IgD-negative memory B cell (primary cell): ENCODE measurements at regions not wholly inside any gene's neighbourhood (a gene's known extent, or its start where the extent isn't known, plus 50 kb on each side); places are given as distances from the start of the nearest gene placed in this dataset.
"Not testable (repeated sequence)": the region's sequence is repeated elsewhere in the genome, so short reads cannot be mapped to it uniquely, and the experiment has no call there.

Experiments
- H3K27ac Mint-ChIP-seq, 3 donors: one replicate each; pipeline ENCODE4 v1.8.0; 2020 to 2022; ENCODE audit warnings: mild to moderate bottlenecking in 3 of 3, mixed read lengths in 3 of 3, moderate library complexity in 1 of 3
- H3K27me3 Mint-ChIP-seq: one replicate; pipeline ENCODE4 v1.8.0; 2021; ENCODE audit warnings: mixed read lengths
- H3K36me3 Mint-ChIP-seq: one replicate; pipeline ENCODE4 v1.8.0; 2020; ENCODE audit warnings: mild to moderate bottlenecking, mixed read lengths
- H3K4me1 Mint-ChIP-seq, 3 donors: one replicate each; pipeline ENCODE4 v1.8.0; 2020 to 2022; ENCODE audit warnings: mixed read lengths in 3 of 3, mild to moderate bottlenecking in 1 of 3
- H3K4me3 Mint-ChIP-seq, 4 donors: one replicate each; pipeline ENCODE4 v1.8.0; 2020 to 2022; ENCODE audit warnings: mild to moderate bottlenecking in 4 of 4, mixed read lengths in 4 of 4, moderate library complexity in 3 of 4
- H3K9me3 Mint-ChIP-seq, 3 donors: one replicate each; pipeline ENCODE4 v1.8.0; 2020 to 2021; ENCODE audit warnings: mixed read lengths in 3 of 3, mild to moderate bottlenecking in 1 of 3

- H3K36me3 Mint-ChIP-seq, result no peaks in the 10 kb centered on the region
- no peaks in the 10 kb centered on the region for H3K4me1 Mint-ChIP-seq
- no peak overlapping the region for H3K27ac Mint-ChIP-seq
- no peaks in the 10 kb centered on the region for H3K27me3 Mint-ChIP-seq
- H3K9me3 Mint-ChIP-seq, result peaks cover 0 to 2% (median 0%) of the 10 kb centered on the region in 3 donors
- H3K4me3 Mint-ChIP-seq, result no peak overlapping the region
These were observed 167.1 kb downstream of the OXSM start for GRCh38 chr3:25957026-25957425.

DNA sequence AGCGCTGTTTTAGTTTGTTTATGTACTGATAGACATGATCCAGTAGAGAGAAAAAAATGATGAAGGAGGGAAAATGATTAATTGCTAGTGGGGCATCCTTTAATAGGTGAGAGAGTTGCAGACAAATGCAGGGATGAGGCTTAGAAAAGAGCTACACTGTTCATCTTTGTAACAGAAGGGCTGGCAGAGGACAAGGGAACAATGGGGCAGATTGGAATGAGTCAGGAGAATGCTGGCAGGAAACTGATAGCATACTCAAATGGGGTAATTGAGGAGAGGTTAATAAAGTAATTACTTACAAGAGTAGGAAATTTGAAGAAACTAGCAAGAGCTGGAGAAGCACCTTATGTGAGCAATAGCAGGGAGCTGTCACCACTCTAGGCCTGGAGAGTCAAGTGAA is 170.9 kb downstream of the OXSM start:
- Mint-ChIP-seq H3K27me3 (no peaks in the 10 kb centered on the region), H3K4me3 (no peak overlapping the region), H3K36me3 (no peaks in the 10 kb centered on the region), H3K27ac (no peak overlapping the region), H3K9me3 (no peaks in the 10 kb centered on the region), H3K4me1 (no peaks in the 10 kb centered on the region)

DNA sequence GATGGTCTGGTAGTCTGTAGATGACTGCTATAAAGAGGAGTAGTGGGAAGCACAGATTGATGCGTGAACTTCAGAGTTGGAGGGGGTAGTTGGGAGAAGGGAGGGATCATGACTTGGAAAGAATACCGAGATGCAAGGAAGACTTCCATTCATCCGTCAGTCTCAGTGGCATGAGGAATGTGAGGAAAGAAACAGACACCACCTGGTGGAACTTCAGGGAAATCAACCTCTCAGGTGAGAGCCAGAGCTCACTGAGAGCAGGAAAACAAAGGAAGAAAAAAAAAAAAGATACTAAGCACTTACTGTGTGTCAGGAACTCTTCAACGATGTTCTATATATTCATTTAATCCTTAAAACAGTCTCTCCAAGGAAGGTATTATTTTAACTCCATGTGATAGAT is 172.4 kb downstream of the OXSM start:
- no peak overlapping the region for H3K27ac Mint-ChIP-seq
- H3K9me3 Mint-ChIP-seq, result no peaks in the 10 kb centered on the region
- no peaks in the 10 kb centered on the region for H3K27me3 Mint-ChIP-seq
- H3K4me3 Mint-ChIP-seq, result no peak overlapping the region
- no peaks in the 10 kb centered on the region for H3K4me1 Mint-ChIP-seq
- no peaks in the 10 kb centered on the region for H3K36me3 Mint-ChIP-seq

- Mint-ChIP-seq H3K27ac (no peak overlapping the region), H3K36me3 (no peaks in the 10 kb centered on the region), H3K9me3 (no peaks in the 10 kb centered on the region), H3K27me3 (no peaks in the 10 kb centered on the region), H3K4me1 (no peaks in the 10 kb centered on the region), H3K4me3 (no peak overlapping the region)
These were observed 174.3 kb downstream of the OXSM start for GRCh38 chr3:25964141-25964540.

DNA sequence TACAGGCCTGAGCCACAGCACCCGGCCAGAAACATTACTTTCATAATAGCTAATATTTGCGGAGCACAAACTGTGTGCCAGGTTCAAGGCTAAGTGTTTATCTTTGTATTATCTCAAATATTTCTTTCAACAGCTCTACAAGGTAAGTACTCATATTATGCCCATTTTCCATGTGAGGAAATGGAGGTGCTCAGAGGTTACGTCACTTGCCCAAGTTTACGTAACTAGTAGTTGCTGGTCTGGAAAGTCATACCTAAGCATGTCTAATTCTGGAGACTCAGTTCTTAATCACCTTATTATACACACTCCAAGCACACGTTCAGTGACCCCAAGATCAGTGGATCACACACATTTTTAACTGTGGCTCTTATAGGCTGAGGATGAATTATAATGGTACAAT is 177.5 kb downstream of the OXSM start:
- H3K9me3 Mint-ChIP-seq, result no peaks in the 10 kb centered on the region
- H3K4me1 Mint-ChIP-seq, result no peaks in the 10 kb centered on the region
- H3K36me3 Mint-ChIP-seq, result peaks cover 3% of the 10 kb centered on the region
- no peaks in the 10 kb centered on the region for H3K27me3 Mint-ChIP-seq
- no peak overlapping the region for H3K4me3 Mint-ChIP-seq
- H3K27ac Mint-ChIP-seq, result no peak overlapping the region

- peaks cover 3% of the 10 kb centered on the region for H3K36me3 Mint-ChIP-seq
- H3K4me3 Mint-ChIP-seq, result no peak overlapping the region
- H3K27ac Mint-ChIP-seq, result no peak overlapping the region
- H3K4me1 Mint-ChIP-seq, result no peaks in the 10 kb centered on the region
- no peaks in the 10 kb centered on the region for H3K9me3 Mint-ChIP-seq
- H3K27me3 Mint-ChIP-seq, result no peaks in the 10 kb centered on the region
These were observed 181.8 kb downstream of the OXSM start for GRCh38 chr3:25971736-25972135.

- no peaks in the 10 kb centered on the region for H3K4me1 Mint-ChIP-seq
These were observed 183.2 kb downstream of the OXSM start for GRCh38 chr3:25973122-25973521.

DNA sequence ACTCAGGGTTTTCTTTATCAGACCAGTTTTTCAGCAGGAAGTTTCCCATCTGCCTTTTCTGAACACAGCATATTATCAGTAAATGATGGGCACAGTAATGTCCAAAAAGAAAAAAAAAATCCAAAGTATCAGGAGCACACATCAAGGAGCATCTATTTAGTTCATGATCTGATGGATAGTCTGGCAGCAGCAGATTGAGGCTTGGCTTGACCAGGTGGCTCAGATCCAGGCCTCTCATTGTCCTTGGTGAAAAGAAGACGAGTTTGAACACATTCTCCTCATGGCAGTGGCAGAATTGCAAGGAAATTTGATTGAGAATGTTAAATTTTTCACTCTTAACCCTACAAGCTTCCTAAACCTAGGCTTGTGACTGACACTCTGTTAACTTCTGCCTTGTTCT is 192.9 kb downstream of the OXSM start:
- H3K4me1 Mint-ChIP-seq, result no peaks in the 10 kb centered on the region

More at GRCh38 chr3:25973122-25973521, 183.2 kb downstream of the OXSM start:
- H3K27ac Mint-ChIP-seq, result no peak overlapping the region
- H3K27me3 Mint-ChIP-seq, result no peaks in the 10 kb centered on the region
- H3K4me3 Mint-ChIP-seq, result no peak overlapping the region
- no peaks in the 10 kb centered on the region for H3K9me3 Mint-ChIP-seq
- peaks cover 3% of the 10 kb centered on the region for H3K36me3 Mint-ChIP-seq

GRCh38 chr3:25985621-25986020 is 195.7 kb downstream of the OXSM start:
- Mint-ChIP-seq H3K9me3 (peaks cover 0 to 4% (median under 1%) of the 10 kb centered on the region in 3 donors), H3K27ac (no peak overlapping the region), H3K36me3 (no peaks in the 10 kb centered on the region), H3K27me3 (no peaks in the 10 kb centered on the region), H3K4me3 (no peak overlapping the region), H3K4me1 (no peaks in the 10 kb centered on the region)

More for the DNA sequence above, 192.9 kb downstream of the OXSM start:
- no peaks in the 10 kb centered on the region for H3K9me3 Mint-ChIP-seq
- no peaks in the 10 kb centered on the region for H3K36me3 Mint-ChIP-seq
- H3K27ac Mint-ChIP-seq, result no peak overlapping the region
- no peaks in the 10 kb centered on the region for H3K27me3 Mint-ChIP-seq
- no peak overlapping the region for H3K4me3 Mint-ChIP-seq

DNA sequence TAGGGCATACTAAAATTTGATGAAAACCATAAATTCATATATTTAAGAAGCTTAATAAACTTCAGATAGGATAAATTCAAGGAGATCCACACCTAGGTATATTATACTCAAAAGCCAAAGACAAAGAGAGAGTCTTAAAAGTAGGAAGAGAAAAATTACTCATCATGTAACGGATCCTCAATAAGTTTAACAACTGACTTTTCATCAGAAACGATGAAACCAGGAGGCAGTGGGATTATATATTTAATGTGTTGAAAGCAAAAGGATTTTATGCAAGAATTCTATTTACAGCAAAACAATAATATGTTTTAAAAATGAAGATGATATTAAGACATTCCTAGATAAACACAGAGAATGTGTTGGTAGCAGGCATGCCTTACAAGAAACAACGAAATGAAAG is 202.7 kb downstream of the OXSM start:
- Mint-ChIP-seq H3K4me3 (no peak overlapping the region), H3K27ac (no peak overlapping the region), H3K4me1 (no peaks in the 10 kb centered on the region), H3K36me3 (no peaks in the 10 kb centered on the region), H3K9me3 (peaks cover 6 to 21% (median 9%) of the 10 kb centered on the region in 3 donors), H3K27me3 (no peaks in the 10 kb centered on the region)

DNA sequence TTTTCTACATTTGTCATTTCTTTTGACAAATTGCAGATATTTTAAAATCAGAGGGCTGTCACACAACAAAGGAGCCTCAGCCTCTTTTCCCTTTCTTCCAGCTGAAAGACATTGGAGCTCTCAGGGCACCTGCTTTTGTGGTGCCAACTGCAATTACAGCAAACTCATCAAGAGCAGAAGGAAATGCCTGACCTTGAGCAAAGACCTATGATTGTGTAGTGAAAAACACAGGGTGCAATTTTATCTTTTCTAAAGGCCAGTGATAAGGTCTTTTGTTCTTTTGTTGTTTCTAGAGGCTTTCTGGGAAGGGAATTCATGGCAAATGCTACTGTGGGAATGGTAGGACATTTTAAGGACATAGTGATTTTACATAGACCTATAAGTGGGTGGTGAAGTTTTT is 214.3 kb downstream of the OXSM start:
- Mint-ChIP-seq H3K27ac (no peak overlapping the region), H3K4me3 (no peak overlapping the region), H3K9me3 (peaks cover 5 to 15% (median 11%) of the 10 kb centered on the region in 3 donors), H3K36me3 (no peaks in the 10 kb centered on the region), H3K27me3 (no peaks in the 10 kb centered on the region), H3K4me1 (peaks cover 0 to 1% (median 0%) of the 10 kb centered on the region in 3 donors)

- no peak overlapping the region for H3K27ac Mint-ChIP-seq
- H3K4me3 Mint-ChIP-seq, result no peak overlapping the region
- peaks cover 0 to 1% (median 0%) of the 10 kb centered on the region in 3 donors for H3K4me1 Mint-ChIP-seq
- no peaks in the 10 kb centered on the region for H3K27me3 Mint-ChIP-seq
- peaks cover 0 to 3% (median 2%) of the 10 kb centered on the region in 3 donors for H3K9me3 Mint-ChIP-seq
- no peaks in the 10 kb centered on the region for H3K36me3 Mint-ChIP-seq
These were observed 221.4 kb downstream of the OXSM start for GRCh38 chr3:26011276-26011675.

DNA sequence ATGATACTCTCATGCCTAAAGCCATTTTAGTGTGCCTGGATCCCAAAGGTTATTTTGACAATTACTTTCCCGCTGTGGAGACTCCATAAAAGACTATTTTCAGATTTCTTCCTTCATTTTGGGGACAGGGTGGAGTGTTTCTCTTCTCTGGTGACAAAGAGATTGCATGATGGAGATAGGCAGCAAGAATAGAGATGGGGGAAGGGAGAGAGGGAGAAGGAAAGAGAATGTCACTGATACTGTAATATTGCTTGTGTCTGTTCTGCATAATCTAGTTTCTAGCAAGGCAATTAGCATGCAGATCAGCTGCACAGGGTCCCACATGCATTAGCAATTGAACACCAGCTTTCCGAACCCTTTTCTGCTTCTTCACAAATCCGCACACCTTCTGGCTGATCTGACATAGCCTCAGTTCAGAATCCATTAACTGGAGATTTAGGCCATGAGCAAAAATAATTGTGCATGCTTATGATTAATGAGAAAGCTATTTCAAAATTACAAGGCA is 222.4 kb downstream of the OXSM start:
- Mint-ChIP-seq H3K27me3 (no peaks in the 10 kb centered on the region), H3K36me3 (no peaks in the 10 kb centered on the region), H3K4me1 (peaks cover 0 to 1% (median 0%) of the 10 kb centered on the region in 3 donors), H3K9me3 (peaks cover 0 to 3% (median 2%) of the 10 kb centered on the region in 3 donors), H3K27ac (no peak overlapping the region), H3K4me3 (no peak overlapping the region)

DNA sequence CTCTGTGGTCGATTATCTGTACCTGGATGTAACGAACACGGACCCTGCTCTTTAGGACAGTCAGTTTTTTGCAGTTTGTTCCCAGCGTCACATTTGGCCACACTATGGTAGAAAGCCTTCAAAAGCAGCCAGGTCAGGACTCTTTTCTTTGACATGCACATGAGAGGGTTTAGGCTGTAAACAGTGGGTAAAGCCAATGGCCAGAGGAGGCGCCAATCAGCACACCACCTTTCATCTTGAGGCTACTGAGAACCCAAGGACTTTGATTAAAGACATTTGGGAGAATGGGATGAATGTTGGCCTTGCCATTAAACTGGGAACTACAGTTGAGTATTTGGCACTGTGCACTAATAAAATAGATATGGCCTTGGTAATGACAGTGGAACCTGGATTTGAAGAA is 225.9 kb downstream of the OXSM start:
- H3K36me3 Mint-ChIP-seq, result no peaks in the 10 kb centered on the region
- no peaks in the 10 kb centered on the region for H3K4me1 Mint-ChIP-seq
- no peak overlapping the region for H3K4me3 Mint-ChIP-seq
- H3K9me3 Mint-ChIP-seq, result peaks cover 0 to 2% (median 0%) of the 10 kb centered on the region in 3 donors
- H3K27ac Mint-ChIP-seq, result no peak overlapping the region
- H3K27me3 Mint-ChIP-seq, result no peaks in the 10 kb centered on the region

GRCh38 chr3:26018889-26019288 is 229.0 kb downstream of the OXSM start:
- Mint-ChIP-seq H3K27me3 (no peaks in the 10 kb centered on the region), H3K4me1 (no peaks in the 10 kb centered on the region), H3K4me3 (no peak overlapping the region), H3K9me3 (peaks cover 4 to 11% (median 6%) of the 10 kb centered on the region in 3 donors), H3K36me3 (no peaks in the 10 kb centered on the region), H3K27ac (no peak overlapping the region)

DNA sequence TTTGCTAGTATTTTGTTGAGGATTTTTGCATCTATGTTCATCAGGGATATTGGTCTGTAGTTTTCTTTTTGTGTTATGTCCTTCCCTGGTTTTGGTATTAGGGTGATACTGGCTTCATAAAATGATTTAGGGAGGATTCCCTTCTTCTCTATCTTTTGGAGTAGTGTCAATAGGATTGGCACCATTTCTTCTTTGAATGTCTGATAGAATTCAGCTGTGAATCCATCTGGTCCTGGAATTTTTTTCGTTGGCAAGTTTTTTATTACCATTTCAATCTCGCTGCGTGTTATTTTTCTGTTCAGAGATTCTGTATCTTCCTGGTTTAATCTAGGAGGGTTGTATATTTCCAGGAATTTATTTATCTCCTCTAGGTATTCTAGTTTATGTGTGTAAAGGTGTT is 234.3 kb downstream of the OXSM start:
- not testable (repeated sequence) for H3K27me3 Mint-ChIP-seq, H3K4me3 Mint-ChIP-seq, H3K4me1 Mint-ChIP-seq, H3K36me3 Mint-ChIP-seq, H3K27ac Mint-ChIP-seq
- peaks cover 12 to 20% (median 13%) of the 10 kb centered on the region in 3 donors for H3K9me3 Mint-ChIP-seq

DNA sequence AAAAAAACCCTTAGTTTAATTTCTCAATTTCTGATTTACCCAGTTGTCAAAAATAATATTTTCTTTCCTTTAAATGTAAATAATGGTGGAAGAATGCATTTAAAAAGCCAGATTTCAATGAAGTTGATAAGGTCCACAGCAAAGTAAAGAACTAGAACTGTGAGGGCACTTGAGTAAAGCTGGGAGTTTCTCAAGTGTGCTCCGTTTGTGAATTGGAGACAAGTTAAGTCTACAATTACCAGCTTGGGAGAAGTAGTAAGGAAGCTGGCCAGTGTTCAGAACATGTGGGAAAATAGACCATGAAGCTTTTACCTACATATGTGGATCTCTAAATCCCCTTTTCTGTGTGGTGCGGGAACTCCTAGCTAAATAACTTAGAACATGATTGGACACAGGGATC is 239.4 kb downstream of the OXSM start:
- Mint-ChIP-seq H3K4me3 (no peak overlapping the region), H3K27me3 (no peaks in the 10 kb centered on the region), H3K9me3 (peaks cover 5 to 9% (median 8%) of the 10 kb centered on the region in 3 donors), H3K4me1 (no peaks in the 10 kb centered on the region), H3K27ac (no peak overlapping the region), H3K36me3 (no peaks in the 10 kb centered on the region)
